ENCODE measurements at regions not wholly inside any gene's neighbourhood (a gene's known extent, or its start where the extent isn't known, plus 50 kb on each side); places are given as distances from the start of the nearest gene placed in this dataset.

DNA sequence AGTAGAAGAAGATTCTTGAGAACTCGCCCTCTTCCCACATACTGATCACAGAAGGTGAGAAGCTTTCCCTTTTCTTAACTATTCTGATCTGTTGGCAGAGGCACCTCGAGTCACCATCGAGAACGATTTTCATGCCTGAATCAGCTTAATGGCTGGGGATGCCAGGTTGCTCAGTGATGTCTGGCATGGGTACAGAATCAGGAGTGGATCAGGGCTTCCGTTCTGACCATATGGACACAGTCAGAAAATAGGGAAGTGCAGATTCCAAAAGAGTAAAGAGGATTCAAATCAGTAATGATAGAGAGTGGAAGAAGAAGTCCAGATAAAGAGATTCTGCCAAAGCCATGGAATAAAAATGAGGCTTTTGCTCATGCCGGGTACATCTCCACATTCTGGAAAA, 52.0 kb upstream of the GRB10 start:
- H3K4me3 Mint-ChIP-seq = no peak overlapping the region
- peaks cover 6% of the 10 kb centered on the region for H3K9me3 Mint-ChIP-seq
- H3K27ac Mint-ChIP-seq = no peak overlapping the region
- peaks cover 62% of the 10 kb centered on the region for H3K27me3 Mint-ChIP-seq (ENCODE audit: low read depth)
- H3K4me1 Mint-ChIP-seq (ENCODE audit: low read depth) = peaks cover 26% of the 10 kb centered on the region
- H3K36me3 Mint-ChIP-seq (ENCODE audit: low read depth) = peaks cover 3% of the 10 kb centered on the region

DNA sequence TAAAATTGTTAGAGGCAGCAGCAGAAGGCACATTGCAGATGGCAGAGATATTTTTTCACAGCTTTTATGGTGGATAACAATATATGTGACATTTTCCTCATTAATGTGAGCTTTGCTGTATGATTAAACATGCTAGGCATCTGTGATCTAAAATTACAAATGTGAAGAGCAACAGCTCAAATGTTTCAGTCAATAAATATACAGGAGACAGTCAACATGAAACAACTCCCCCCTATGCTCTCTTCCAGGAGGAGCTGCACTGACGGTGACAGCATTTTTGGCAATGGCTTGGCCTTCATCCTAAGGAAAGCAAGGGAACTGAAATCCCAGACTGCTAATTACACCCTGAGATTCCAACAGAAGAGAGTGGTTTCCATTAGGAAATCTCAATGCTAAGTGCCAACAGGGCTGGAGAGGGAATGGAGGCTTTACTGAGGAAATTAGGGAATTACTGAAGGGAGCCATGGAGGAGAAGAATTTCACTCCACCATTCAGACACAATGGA, 51.4 kb upstream of the GRB10 start:
- peaks cover 6% of the 10 kb centered on the region for H3K9me3 Mint-ChIP-seq
- peaks cover 30% of the 10 kb centered on the region for H3K4me1 Mint-ChIP-seq (ENCODE audit: low read depth)
- peaks cover 3% of the 10 kb centered on the region for H3K36me3 Mint-ChIP-seq (ENCODE audit: low read depth)
- no peak overlapping the region for H3K27ac Mint-ChIP-seq
- H3K27me3 Mint-ChIP-seq (ENCODE audit: low read depth) = peaks cover 63% of the 10 kb centered on the region
- no peak overlapping the region for H3K4me3 Mint-ChIP-seq

DNA sequence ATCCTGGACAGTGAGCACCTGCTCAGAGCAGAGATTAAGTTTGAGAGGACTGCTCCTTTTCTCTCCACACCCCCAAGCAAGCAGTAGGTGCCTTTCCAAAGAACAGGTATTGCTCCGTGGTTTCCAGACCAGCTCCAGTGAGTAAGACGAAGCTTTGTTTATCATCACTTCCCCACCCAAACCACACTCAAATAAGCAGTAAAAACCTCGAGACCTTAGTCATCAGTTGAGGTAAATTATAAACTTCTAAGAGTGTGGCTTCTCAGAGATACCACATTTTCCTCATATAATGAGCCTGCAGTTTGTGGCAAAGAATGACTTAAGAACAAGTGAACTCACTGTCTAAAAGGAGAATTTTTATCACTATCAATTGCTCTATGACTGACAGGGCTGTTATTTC, 50.0 kb upstream of the GRB10 start:
- peaks cover 6% of the 10 kb centered on the region for H3K9me3 Mint-ChIP-seq
- peak overlapping the region; percentile 73 for H3K27ac Mint-ChIP-seq
- H3K36me3 Mint-ChIP-seq (ENCODE audit: low read depth) = peaks cover 3% of the 10 kb centered on the region
- peaks cover 50% of the 10 kb centered on the region for H3K27me3 Mint-ChIP-seq (ENCODE audit: low read depth)
- H3K4me3 Mint-ChIP-seq = peak overlapping the region; percentile 8
- H3K4me1 Mint-ChIP-seq (ENCODE audit: low read depth) = peaks cover 35% of the 10 kb centered on the region
